Endothelial cell (in vitro differentiated cells): ENCODE measurements at regions not wholly inside any gene's neighbourhood (a gene's known extent, or its start where the extent isn't known, plus 50 kb on each side); places are given as distances from the start of the nearest gene placed in this dataset.

ENCODE experiments used
- DNase-seq: peaks from one replicate; pipeline ENCODE4 v3.0.0; 2021; ENCODE audit warnings: low spot score
- H3K27ac Mint-ChIP-seq: one replicate; pipeline ENCODE4 v1.8.0; 2021; ENCODE audit warnings: mixed read lengths, inconsistent platforms; ENCODE audit not compliant: unreplicated experiment
- H3K27me3 Mint-ChIP-seq: one replicate; pipeline ENCODE4 v1.8.0; 2021; ENCODE audit warnings: mild to moderate bottlenecking, moderate library complexity, mixed read lengths, inconsistent platforms; ENCODE audit not compliant: unreplicated experiment
- H3K36me3 Mint-ChIP-seq: one replicate; pipeline ENCODE4 v1.8.0; 2021; ENCODE audit warnings: mild to moderate bottlenecking, low read depth, mixed read lengths, inconsistent platforms; ENCODE audit not compliant: unreplicated experiment
- H3K4me1 Mint-ChIP-seq: one replicate; pipeline ENCODE4 v1.8.0; 2021; ENCODE audit warnings: mild to moderate bottlenecking, mixed read lengths, inconsistent platforms; ENCODE audit not compliant: unreplicated experiment
- H3K4me3 Mint-ChIP-seq: one replicate; pipeline ENCODE4 v1.8.0; 2021; ENCODE audit warnings: mild to moderate bottlenecking, mixed read lengths, inconsistent platforms; ENCODE audit not compliant: unreplicated experiment
- H3K9me3 Mint-ChIP-seq: one replicate; pipeline ENCODE4 v1.8.0; 2021; ENCODE audit warnings: mixed read lengths, inconsistent platforms; ENCODE audit not compliant: unreplicated experiment
- CTCF ChIP-seq: fragments of 200-600 bp; sonication (generic); IDR thresholded peaks from one replicate; pipeline ENCODE4 v1.5.0; 2021; ENCODE audit warnings: antibody characterized with exemption; ENCODE audit not compliant: unreplicated experiment

GRCh38 chrX:4800756-4801155, 1087.3 kb upstream of the PRKX start:
- H3K36me3 Mint-ChIP-seq = no peaks in the 10 kb centered on the region
- no peak overlapping the region for H3K4me3 Mint-ChIP-seq
- no peaks in the 10 kb centered on the region for H3K27me3 Mint-ChIP-seq
- DNase-seq = no peak
- no peak for TF ChIP-seq CTCF
- no peak overlapping the region for H3K27ac Mint-ChIP-seq
- no peaks in the 10 kb centered on the region for H3K4me1 Mint-ChIP-seq
- H3K9me3 Mint-ChIP-seq = no peaks in the 10 kb centered on the region

- no peaks in the 10 kb centered on the region for H3K4me1 Mint-ChIP-seq
- no peaks in the 10 kb centered on the region for H3K9me3 Mint-ChIP-seq
- DNase-seq = no peak
- no peaks in the 10 kb centered on the region for H3K36me3 Mint-ChIP-seq
- peaks cover 2% of the 10 kb centered on the region for H3K27me3 Mint-ChIP-seq
- no peak overlapping the region for H3K27ac Mint-ChIP-seq
- no peak overlapping the region for H3K4me3 Mint-ChIP-seq
- no peak for TF ChIP-seq CTCF
Measured at GRCh38 chrX:4787971-4788370, 1074.5 kb upstream of the PRKX start.

- H3K36me3 Mint-ChIP-seq = no peaks in the 10 kb centered on the region
- DNase-seq = no peak
- no peaks in the 10 kb centered on the region for H3K9me3 Mint-ChIP-seq
- TF ChIP-seq CTCF = no peak
- H3K4me3 Mint-ChIP-seq = no peak overlapping the region
- no peak overlapping the region for H3K27ac Mint-ChIP-seq
- no peaks in the 10 kb centered on the region for H3K4me1 Mint-ChIP-seq
- H3K27me3 Mint-ChIP-seq = peaks cover 1% of the 10 kb centered on the region
Measured at GRCh38 chrX:4764888-4765287, 1051.4 kb upstream of the PRKX start.

- no peak overlapping the region for H3K27ac Mint-ChIP-seq
Measured at GRCh38 chrX:4762196-4762595, 1048.7 kb upstream of the PRKX start.

More at GRCh38 chrX:4762196-4762595, 1048.7 kb upstream of the PRKX start:
- H3K4me1 Mint-ChIP-seq = no peaks in the 10 kb centered on the region
- H3K36me3 Mint-ChIP-seq = no peaks in the 10 kb centered on the region
- H3K4me3 Mint-ChIP-seq = no peak overlapping the region
- no peak for DNase-seq
- H3K27me3 Mint-ChIP-seq = peaks cover 1% of the 10 kb centered on the region
- no peak for TF ChIP-seq CTCF
- no peaks in the 10 kb centered on the region for H3K9me3 Mint-ChIP-seq
